Upper lobe of right lung (tissue), 1 donor: ENCODE measurements at regions not wholly inside any gene's neighbourhood (a gene's known extent, or its start where the extent isn't known, plus 50 kb on each side); places are given as distances from the start of the nearest gene placed in this dataset.
A peak's percentile ranks its signal among the peaks of the same experiment; 100 is the strongest.

Experiments
- ATAC-seq: fragments of 200-7000 bp; cut with Tn5 transposase; one replicate; pipeline ENCODE4 v1.9.1; 2020; ENCODE audit warnings: mild to moderate bottlenecking, moderate library complexity
- DNase-seq: peaks from one replicate; pipeline ENCODE4 v3.0.0-alpha.2; 2020
- H3K27ac ChIP-seq: fragments of 200-600 bp; one replicate; pipeline ENCODE4 v1.8.0; 2022
- H3K27me3 ChIP-seq: fragments of 200-600 bp; one replicate; pipeline ENCODE4 v1.8.0; 2022; ENCODE audit warnings: mild to moderate bottlenecking
- H3K36me3 ChIP-seq: fragments of 200-600 bp; one replicate; pipeline ENCODE4 v1.8.0; 2022
- H3K4me1 ChIP-seq: fragments of 200-600 bp; one replicate; pipeline ENCODE4 v1.8.0; 2022
- H3K4me3 ChIP-seq: fragments of 200-600 bp; one replicate; pipeline ENCODE4 v1.8.0; 2022; ENCODE audit warnings: mild to moderate bottlenecking
- H3K9me3 ChIP-seq: fragments of 200-600 bp; one replicate; pipeline ENCODE4 v1.8.0; 2022
- CTCF ChIP-seq: fragments of 200-600 bp; IDR thresholded peaks from one replicate; pipeline ENCODE4 v1.8.0; 2022; ENCODE audit warnings: antibody characterized with exemption
- intact Hi-C: fragments of 100-400 bp; cut with DNase I; formaldehyde crosslinking; loops from one replicate; pipeline ENCODE4 v1.11.0; 2022
- donor health status: DM: no; HTN: yes; CAD: no; lungs with severe emphysema.

- H3K9me3 ChIP-seq, result no peaks in the 10 kb centered on the region
- intact Hi-C loops, result no loop called here
- no peaks in the 10 kb centered on the region for H3K27me3 ChIP-seq
- H3K4me1 ChIP-seq, result no peaks in the 10 kb centered on the region
- no peak overlapping the region for H3K27ac ChIP-seq
- H3K36me3 ChIP-seq, result no peaks in the 10 kb centered on the region
- DNase-seq, result no peak
- TF ChIP-seq CTCF, result no peak
- H3K4me3 ChIP-seq, result no peak overlapping the region
- ATAC-seq, result no peak
These were observed 50.9 kb upstream of the A1CF start for GRCh38 chr10:50936335-50936734.

- Histone ChIP-seq H3K4me3 (no peak overlapping the region), H3K27ac (no peak overlapping the region), H3K4me1 (no peaks in the 10 kb centered on the region), H3K36me3 (no peaks in the 10 kb centered on the region), H3K27me3 (no peaks in the 10 kb centered on the region), H3K9me3 (no peaks in the 10 kb centered on the region)
- ATAC-seq, result peak; percentile 49
- TF ChIP-seq CTCF, result peak; percentile 55
- intact Hi-C loops, result no loop called here
- no peak for DNase-seq
These were observed 51.9 kb upstream of the A1CF start for GRCh38 chr10:50937230-50937907.

- ATAC-seq (no peak), DNase-seq (no peak)
- Histone ChIP-seq H3K9me3 (no peaks in the 10 kb centered on the region), H3K4me1 (no peaks in the 10 kb centered on the region), H3K27me3 (no peaks in the 10 kb centered on the region), H3K27ac (no peak overlapping the region), H3K4me3 (no peak overlapping the region), H3K36me3 (no peaks in the 10 kb centered on the region)
- no peak for TF ChIP-seq CTCF
- intact Hi-C loops, result no loop called here
These were observed 56.2 kb upstream of the A1CF start for GRCh38 chr10:50941629-50942028.

- Histone ChIP-seq H3K27me3 (no peaks in the 10 kb centered on the region), H3K9me3 (no peaks in the 10 kb centered on the region), H3K4me3 (no peak overlapping the region), H3K4me1 (no peaks in the 10 kb centered on the region), H3K36me3 (no peaks in the 10 kb centered on the region), H3K27ac (no peak overlapping the region)
- ATAC-seq, result no peak
- no peak for DNase-seq
- intact Hi-C loops, result no loop called here
- no peak for TF ChIP-seq CTCF
These were observed 61.8 kb upstream of the A1CF start for GRCh38 chr10:50946991-50947781.

GRCh38 chr10:50951365-50951764 is 65.9 kb upstream of the A1CF start:
- Histone ChIP-seq H3K27me3 (no peaks in the 10 kb centered on the region), H3K9me3 (no peaks in the 10 kb centered on the region), H3K27ac (no peak overlapping the region), H3K4me3 (no peak overlapping the region), H3K4me1 (no peaks in the 10 kb centered on the region), H3K36me3 (no peaks in the 10 kb centered on the region)
- TF ChIP-seq CTCF, result no peak
- intact Hi-C loops, result no loop called here
- ATAC-seq (no peak), DNase-seq (no peak)
